Spleen (tissue), 11 donors: ENCODE measurements at regions not wholly inside any gene's neighbourhood (a gene's known extent, or its start where the extent isn't known, plus 50 kb on each side); places are given as distances from the start of the nearest gene placed in this dataset.
A peak's percentile ranks its signal among the peaks of the same experiment; 100 is the strongest.

Experiments
- DNase-seq: peaks from one replicate; pipeline ENCODE4 v3.0.0-alpha.2; 2020
- H3K27ac ChIP-seq, 8 donors: fragments of 200-600 bp; sonication (generic) in 7 of 8; 1 replicate in 4 of 8; 2 replicates in 4 of 8; pipeline versions ENCODE4 v1.5.0 to v1.8.0; 2016 to 2021; ENCODE audit warnings: inconsistent platforms in 4 of 8, mild to moderate bottlenecking in 4 of 8, moderate library complexity in 1 of 8
- H3K27me3 ChIP-seq, 7 donors: fragments of 200-600 bp; sonication (generic) in 6 of 7; replicated peaks in 1 of 7; 1 replicate in 4 of 7; 2 replicates in 3 of 7; pipeline versions ENCODE4 v1.5.0 to v1.8.0; 2016 to 2021; ENCODE audit warnings: inconsistent platforms in 3 of 7, mild to moderate bottlenecking in 1 of 7
- H3K36me3 ChIP-seq, 6 donors: fragments of 200-600 bp; sonication (generic) in 5 of 6; 1 replicate in 4 of 6; 2 replicates in 2 of 6; pipeline versions ENCODE4 v1.5.0 to v1.8.0; 2016 to 2021; ENCODE audit warnings: inconsistent platforms in 2 of 6
- H3K4me1 ChIP-seq, 6 donors: fragments of 200-600 bp; sonication (generic) in 5 of 6; 1 replicate in 3 of 6; 2 replicates in 3 of 6; pipeline versions ENCODE4 v1.5.0 to v1.8.0; 2016 to 2021; ENCODE audit warnings: inconsistent platforms in 3 of 6
- H3K4me3 ChIP-seq, 8 donors: fragments of 200-600 bp; sonication (generic) in 7 of 8; 1 replicate in 4 of 8; 2 replicates in 4 of 8; pipeline versions ENCODE4 v1.5.0 to v1.8.0; 2016 to 2021; ENCODE audit warnings: inconsistent platforms in 4 of 8, mild to moderate bottlenecking in 4 of 8, moderate library complexity in 2 of 8
- H3K9me3 ChIP-seq, 8 donors: fragments of 200-600 bp; sonication (generic) in 7 of 8; 1 replicate in 4 of 8; 2 replicates in 4 of 8; pipeline versions ENCODE4 v1.5.0 to v1.8.0; 2016 to 2021; ENCODE audit warnings: inconsistent platforms in 4 of 8
- POLR2A ChIP-seq, 3 donors: fragments of 450-650 bp; IDR thresholded peaks; one replicate each; pipeline ENCODE4 v1.5.1; 2017; ENCODE audit warnings: antibody characterized with exemption in 3 of 3, mild to moderate bottlenecking in 1 of 3
- POLR2AphosphoS5 ChIP-seq, 3 donors: sonication (generic); formaldehyde crosslinking; IDR thresholded peaks; one replicate each; pipeline ENCODE4 v1.5.1; 2017; ENCODE audit warnings: antibody characterized with exemption in 3 of 3
- WGBS, 5 donors: extraction: QIAGEN DNeasy Blood & Tissue Kit in 3 of 5; methylation state at CpG; one replicate each; pipeline versions ENCODE4 v1.1.5 to v1.1.7; 2013 to 2018; 5-methylcytosine and 5-hydroxymethylcytosine counted together
- intact Hi-C: fragments of 100-400 bp; cut with DNase I; formaldehyde crosslinking; loops from one replicate; pipeline ENCODE4 v1.15.0; 2023; ENCODE audit warnings: low total_unique reads
- TF ChIP-seq, protein P1 (sequence below), 11 experiments: fragments of 200-600 bp in 7 of 11; fragments of 450-650 bp in 4 of 11; sonication (generic) in 4 of 11; IDR thresholded peaks in 8 of 11; conservative IDR thresholded peaks in 3 of 11; 1 replicate in 7 of 11; 2 replicates in 4 of 11; pipeline versions ENCODE4 v1.4.0 to v1.8.0; 2016 to 2021; ENCODE audit warnings: antibody characterized with exemption in 11 of 11, inconsistent platforms in 4 of 11, mild to moderate bottlenecking in 1 of 11
- donor health status: healthy with polysubstance abuse.
- donor health status: DM: no; HTN: no; CAD: no; lungs with moderate emphysema.
- donor health status: DM: no; HTN: no; CAD: no.
- donor health status: Bipolar disorder and iron deficiency.
- donor health status: healthy.
- donor health status: DM: no; HTN: no; CAD: no.
- donor health status: DM: yes; HTN: yes; CAD: no.

DNA sequence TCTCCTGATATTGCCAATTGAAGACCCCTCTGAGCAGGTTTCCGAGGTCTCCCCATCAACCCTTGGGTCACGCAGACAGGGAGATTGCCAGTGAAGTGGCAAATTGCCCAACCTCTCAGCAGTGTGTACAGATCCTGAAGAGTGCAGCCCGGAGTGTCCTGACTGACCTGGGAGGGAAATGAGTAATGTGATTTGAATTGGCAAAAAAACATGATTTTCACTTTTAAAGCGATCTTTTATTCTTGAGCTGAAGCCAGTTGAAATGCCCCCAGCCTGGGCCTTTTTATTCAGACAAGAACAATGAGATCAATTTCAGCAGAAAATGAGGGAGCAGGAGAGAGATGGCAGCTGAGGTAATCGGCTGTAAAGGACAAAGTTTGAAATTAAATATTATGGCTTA lies 401.8 kb downstream of the RAPGEF2 start:
- 58 to 75% (median 64%) methylated on average over 5 of the region's 5 CpGs for WGBS, 5 donors
- Histone ChIP-seq H3K9me3 (no peaks in the 10 kb centered on the region), H3K27ac (no peak overlapping the region), H3K36me3 (no peaks in the 10 kb centered on the region), H3K4me3 (no peak overlapping the region), H3K27me3 (peaks cover 0 to 12% (median 0%) of the 10 kb centered on the region in 7 donors), H3K4me1 (no peaks in the 10 kb centered on the region)
- TF ChIP-seq POLR2A (IDR thresholded peaks at IDR 0.05): no peak
- TF ChIP-seq, protein P1, sequence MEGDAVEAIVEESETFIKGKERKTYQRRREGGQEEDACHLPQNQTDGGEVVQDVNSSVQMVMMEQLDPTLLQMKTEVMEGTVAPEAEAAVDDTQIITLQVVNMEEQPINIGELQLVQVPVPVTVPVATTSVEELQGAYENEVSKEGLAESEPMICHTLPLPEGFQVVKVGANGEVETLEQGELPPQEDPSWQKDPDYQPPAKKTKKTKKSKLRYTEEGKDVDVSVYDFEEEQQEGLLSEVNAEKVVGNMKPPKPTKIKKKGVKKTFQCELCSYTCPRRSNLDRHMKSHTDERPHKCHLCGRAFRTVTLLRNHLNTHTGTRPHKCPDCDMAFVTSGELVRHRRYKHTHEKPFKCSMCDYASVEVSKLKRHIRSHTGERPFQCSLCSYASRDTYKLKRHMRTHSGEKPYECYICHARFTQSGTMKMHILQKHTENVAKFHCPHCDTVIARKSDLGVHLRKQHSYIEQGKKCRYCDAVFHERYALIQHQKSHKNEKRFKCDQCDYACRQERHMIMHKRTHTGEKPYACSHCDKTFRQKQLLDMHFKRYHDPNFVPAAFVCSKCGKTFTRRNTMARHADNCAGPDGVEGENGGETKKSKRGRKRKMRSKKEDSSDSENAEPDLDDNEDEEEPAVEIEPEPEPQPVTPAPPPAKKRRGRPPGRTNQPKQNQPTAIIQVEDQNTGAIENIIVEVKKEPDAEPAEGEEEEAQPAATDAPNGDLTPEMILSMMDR (IDR thresholded peaks at IDR 0.05 in 8 of 11, conservative IDR thresholded peaks at IDR 0.05 in 3 of 11): no peak
- no peak for TF ChIP-seq POLR2AphosphoS5 (IDR thresholded peaks at IDR 0.05)
- no peak for DNase-seq
- intact Hi-C loops: no loop called here

DNA sequence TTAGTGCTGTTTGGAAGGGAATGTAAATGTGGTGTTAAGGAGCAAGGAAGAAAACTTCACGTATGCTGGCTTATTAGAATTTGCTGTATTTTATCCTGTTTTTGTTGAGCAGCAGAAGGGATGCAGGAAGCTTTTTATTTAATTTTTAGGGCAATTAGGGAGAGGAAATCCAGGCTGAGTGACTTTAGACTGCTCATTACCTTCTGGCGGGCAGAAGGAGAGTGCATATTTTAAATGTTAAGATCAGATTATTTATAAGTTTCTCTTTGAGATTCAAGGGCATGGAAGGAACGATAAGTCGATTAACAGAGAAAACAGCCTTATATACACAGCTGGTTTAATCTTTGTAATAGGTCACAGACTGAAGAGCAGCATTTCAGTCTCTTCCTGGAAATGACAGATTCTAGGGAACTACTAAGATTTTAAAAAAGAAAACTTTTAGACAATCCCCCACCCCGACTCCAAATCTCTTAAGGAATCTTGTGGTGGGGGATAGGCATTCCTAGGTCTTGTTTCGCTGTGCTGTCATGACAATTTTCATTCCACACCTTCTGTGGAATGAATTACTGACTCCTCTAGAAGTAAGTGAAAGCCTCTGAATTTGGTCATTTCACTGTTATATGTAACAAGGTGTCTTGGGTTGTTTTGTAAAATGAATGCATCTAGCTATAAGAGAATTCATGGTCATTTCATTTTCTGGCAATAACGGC lies 402.5 kb downstream of the RAPGEF2 start:
- Histone ChIP-seq H3K27ac (no peak overlapping the region), H3K36me3 (no peaks in the 10 kb centered on the region), H3K27me3 (peaks cover 0 to 12% (median 0%) of the 10 kb centered on the region in 7 donors), H3K4me1 (no peaks in the 10 kb centered on the region), H3K4me3 (no peak overlapping the region), H3K9me3 (no peaks in the 10 kb centered on the region)
- 56 to 70% (median 63%) methylated on average over 7 of the region's 7 CpGs for WGBS, 5 donors
- intact Hi-C loops: no loop called here
- no peak for TF ChIP-seq POLR2A (IDR thresholded peaks at IDR 0.05)
- TF ChIP-seq POLR2AphosphoS5 (IDR thresholded peaks at IDR 0.05): no peak
- TF ChIP-seq, protein P1 (IDR thresholded peaks at IDR 0.05 in 8 of 11, conservative IDR thresholded peaks at IDR 0.05 in 3 of 11): no peak
- DNase-seq: no peak

DNA sequence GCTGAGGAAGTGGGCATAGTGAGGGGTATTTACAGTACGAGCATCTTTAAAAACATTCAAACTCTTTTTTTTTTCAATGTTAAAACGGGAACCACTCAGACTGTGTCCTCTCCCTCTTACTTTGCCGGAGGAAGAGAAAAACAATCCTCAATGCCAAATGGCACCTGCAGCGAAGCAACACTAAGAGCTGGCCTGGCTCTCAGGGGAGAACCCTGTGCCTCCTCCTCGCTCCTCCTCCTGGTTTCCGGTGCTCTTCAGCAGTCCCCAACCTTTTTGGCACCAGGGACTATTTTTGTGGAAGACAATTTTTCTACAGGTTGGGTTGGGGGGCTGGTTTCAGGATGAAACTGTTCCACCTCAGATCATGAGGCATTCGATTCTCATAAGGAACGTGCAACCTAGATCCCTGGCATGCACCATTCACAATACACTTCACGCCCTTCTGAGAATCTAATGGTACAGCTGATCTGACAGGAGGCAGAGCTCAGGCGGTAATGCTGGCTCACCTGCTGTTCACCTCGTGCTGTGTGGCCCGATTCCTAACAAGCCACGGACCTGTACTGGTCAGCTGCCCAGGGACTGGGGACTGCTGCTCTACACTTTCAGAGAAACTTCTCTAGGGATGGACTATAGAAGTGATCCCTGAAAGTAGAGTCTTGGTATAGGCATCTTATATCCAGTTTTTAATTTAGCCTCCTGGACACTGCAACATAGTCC lies 404.1 kb downstream of the RAPGEF2 start:
- Histone ChIP-seq H3K36me3 (no peaks in the 10 kb centered on the region), H3K27ac (no peak overlapping the region), H3K4me1 (no peaks in the 10 kb centered on the region), H3K9me3 (no peaks in the 10 kb centered on the region), H3K4me3 (peak overlapping the region in 1 of 8 donors; percentile 2), H3K27me3 (peaks cover 0 to 12% (median 0%) of the 10 kb centered on the region in 7 donors)
- DNase-seq: no peak
- TF ChIP-seq, protein P1 (IDR thresholded peaks at IDR 0.05 in 8 of 11, conservative IDR thresholded peaks at IDR 0.05 in 3 of 11): no peak
- TF ChIP-seq POLR2AphosphoS5 (IDR thresholded peaks at IDR 0.05) (no peak), POLR2A (IDR thresholded peaks at IDR 0.05) (no peak)
- WGBS, 5 donors: 75 to 90% (median 85%) methylated on average over 11 to 13 of the region's 13 CpGs
- intact Hi-C loops: no loop called here

DNA sequence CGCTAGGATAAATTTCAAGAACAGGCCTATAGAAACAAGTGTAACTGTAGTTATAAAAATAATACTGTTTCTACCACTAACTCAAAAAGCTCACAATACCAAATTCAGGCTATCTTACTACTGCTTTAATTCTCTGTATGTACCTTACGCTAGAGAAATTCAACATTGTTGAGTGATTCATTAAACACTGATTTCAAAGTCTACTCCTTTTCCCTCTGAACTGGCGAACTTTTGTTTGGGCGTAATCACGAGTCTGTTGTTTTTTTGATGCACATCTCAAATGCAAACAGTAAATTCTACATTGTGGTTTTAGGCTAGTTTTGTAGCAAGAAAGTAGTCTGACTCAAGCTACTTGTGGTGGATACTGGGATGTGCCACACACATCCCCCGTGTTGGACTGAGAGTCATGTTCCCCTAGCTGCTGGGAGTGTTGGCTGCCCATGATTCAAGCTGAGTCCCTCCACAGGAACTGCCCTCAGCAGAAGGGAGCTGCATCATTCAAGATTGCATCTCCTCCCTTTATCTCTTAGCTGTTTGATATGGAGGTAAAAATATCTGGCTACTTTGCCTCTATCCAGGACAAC lies 406.1 kb downstream of the RAPGEF2 start:
- TF ChIP-seq POLR2A (IDR thresholded peaks at IDR 0.05) (no peak), POLR2AphosphoS5 (IDR thresholded peaks at IDR 0.05) (no peak)
- TF ChIP-seq, protein P1 (IDR thresholded peaks at IDR 0.05 in 8 of 11, conservative IDR thresholded peaks at IDR 0.05 in 3 of 11): no peak
- Histone ChIP-seq H3K4me3 (no peak overlapping the region), H3K27ac (no peak overlapping the region), H3K27me3 (peaks cover 0 to 12% (median 0%) of the 10 kb centered on the region in 7 donors), H3K4me1 (no peaks in the 10 kb centered on the region), H3K36me3 (no peaks in the 10 kb centered on the region), H3K9me3 (no peaks in the 10 kb centered on the region)
- intact Hi-C loops: no loop called here
- DNase-seq: no peak
- 78 to 94% (median 90%) methylated on average over 6 of the region's 6 CpGs for WGBS, 5 donors
